HG03103 (cell line): ENCODE measurements at regions not wholly inside any gene's neighbourhood (a gene's known extent, or its start where the extent isn't known, plus 50 kb on each side); places are given as distances from the start of the nearest gene placed in this dataset.

ENCODE experiments used
- ATAC-seq: cut with Tn5 transposase; IDR thresholded peaks from one replicate; pipeline ENCODE4 v1.9.1; 2021; ENCODE audit warnings: low read depth; ENCODE audit not compliant: unreplicated experiment

GRCh38 chr21:23475281-23476219 lies 2131.7 kb downstream of the MRPL39 start:
- ATAC-seq: no peak

- peak; percentile 67 for ATAC-seq
These were observed 2135.4 kb downstream of the MRPL39 start for GRCh38 chr21:23471877-23472276.

GRCh38 chr21:23463365-23463764 lies 2143.9 kb downstream of the MRPL39 start:
- ATAC-seq: no peak

- peak; percentile 47 for ATAC-seq
These were observed 2151.6 kb downstream of the MRPL39 start for GRCh38 chr21:23455676-23456075.

GRCh38 chr21:23452384-23453083 lies 2154.7 kb downstream of the MRPL39 start:
- peak; percentile 64 for ATAC-seq

- no peak for ATAC-seq
These were observed 2162.0 kb downstream of the MRPL39 start for GRCh38 chr21:23445307-23445706.

- ATAC-seq: no peak
These were observed 2169.2 kb downstream of the MRPL39 start for GRCh38 chr21:23438081-23438480.

- no peak for ATAC-seq
These were observed 2204.3 kb downstream of the MRPL39 start for GRCh38 chr21:23402929-23403520.

- peak; percentile 72 for ATAC-seq
These were observed 2206.0 kb downstream of the MRPL39 start for GRCh38 chr21:23401278-23401677.

- ATAC-seq: no peak
These were observed 2208.6 kb downstream of the MRPL39 start for GRCh38 chr21:23398726-23399125.

- ATAC-seq: no peak
These were observed 2212.8 kb downstream of the MRPL39 start for GRCh38 chr21:23394458-23394857.

- no peak for ATAC-seq
These were observed 2222.6 kb downstream of the MRPL39 start for GRCh38 chr21:23384679-23385078.

GRCh38 chr21:23374155-23374554 lies 2233.1 kb downstream of the MRPL39 start:
- no peak for ATAC-seq

GRCh38 chr21:23356905-23357304 lies 2250.4 kb downstream of the MRPL39 start:
- no peak for ATAC-seq

GRCh38 chr21:23316190-23316589 lies 2291.1 kb downstream of the MRPL39 start:
- no peak for ATAC-seq

GRCh38 chr21:23308741-23309140 lies 2298.5 kb downstream of the MRPL39 start:
- no peak for ATAC-seq

GRCh38 chr21:23307065-23307464 lies 2300.2 kb downstream of the MRPL39 start:
- no peak for ATAC-seq

- no peak for ATAC-seq
These were observed 2294.1 kb downstream of the NCAM2 start for GRCh38 chr21:23292292-23292691.

GRCh38 chr21:23281917-23282316 lies 2283.7 kb downstream of the NCAM2 start:
- no peak for ATAC-seq

- no peak for ATAC-seq
These were observed 2251.6 kb downstream of the NCAM2 start for GRCh38 chr21:23249760-23250159.

GRCh38 chr21:23247334-23247733 lies 2249.1 kb downstream of the NCAM2 start:
- no peak for ATAC-seq
